Right renal cortex interstitium (tissue), 3 donors: ENCODE measurements at regions not wholly inside any gene's neighbourhood (a gene's known extent, or its start where the extent isn't known, plus 50 kb on each side); places are given as distances from the start of the nearest gene placed in this dataset.

ENCODE experiments used
- DNase-seq, 3 donors: peaks; one replicate each; pipeline ENCODE4 v3.0.0-alpha.2; 2013; ENCODE audit warnings: low read depth in 3 of 3, low spot score in 2 of 3

DNA sequence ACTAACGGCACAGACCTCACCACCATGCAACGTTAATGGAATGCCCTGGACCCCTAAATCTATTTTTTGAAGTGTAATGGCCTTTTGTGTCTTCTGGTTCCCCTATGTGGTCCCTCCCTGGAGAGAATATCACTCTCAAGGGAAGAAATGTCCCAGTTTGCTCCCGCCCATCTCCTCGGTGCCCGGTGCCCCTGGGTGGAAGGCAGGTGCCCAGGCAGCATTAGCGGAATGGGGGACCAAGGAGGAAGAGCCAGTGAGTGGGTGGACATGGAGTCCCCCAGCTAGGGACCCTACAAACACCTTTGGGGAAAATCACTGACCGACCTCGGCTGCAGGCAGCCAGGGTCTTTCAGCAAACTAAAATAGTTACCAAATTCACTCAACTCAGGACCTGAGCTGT is 212.1 kb upstream of the RTL1 start:
- no peak for DNase-seq

DNA sequence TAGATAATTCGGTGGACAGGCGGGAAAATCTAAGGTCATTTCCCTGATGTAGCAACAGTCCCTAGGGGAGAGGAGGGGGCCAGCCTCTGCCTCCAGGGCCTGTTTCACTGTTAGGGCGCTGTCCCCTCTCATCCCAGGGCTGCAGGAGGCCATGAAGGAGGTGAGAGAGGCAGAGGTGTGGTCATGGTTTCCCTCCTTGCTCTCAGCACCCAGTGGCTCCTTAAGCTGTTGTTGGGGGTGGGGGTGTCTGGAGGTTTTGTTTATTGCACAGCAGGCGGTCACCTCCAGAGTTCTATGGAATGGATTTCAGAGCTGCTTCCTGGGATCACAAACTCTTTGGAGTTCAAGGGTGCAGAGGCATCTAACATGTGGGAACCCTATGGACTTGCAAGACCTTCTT is 212.5 kb upstream of the RTL1 start:
- no peak for DNase-seq

DNA sequence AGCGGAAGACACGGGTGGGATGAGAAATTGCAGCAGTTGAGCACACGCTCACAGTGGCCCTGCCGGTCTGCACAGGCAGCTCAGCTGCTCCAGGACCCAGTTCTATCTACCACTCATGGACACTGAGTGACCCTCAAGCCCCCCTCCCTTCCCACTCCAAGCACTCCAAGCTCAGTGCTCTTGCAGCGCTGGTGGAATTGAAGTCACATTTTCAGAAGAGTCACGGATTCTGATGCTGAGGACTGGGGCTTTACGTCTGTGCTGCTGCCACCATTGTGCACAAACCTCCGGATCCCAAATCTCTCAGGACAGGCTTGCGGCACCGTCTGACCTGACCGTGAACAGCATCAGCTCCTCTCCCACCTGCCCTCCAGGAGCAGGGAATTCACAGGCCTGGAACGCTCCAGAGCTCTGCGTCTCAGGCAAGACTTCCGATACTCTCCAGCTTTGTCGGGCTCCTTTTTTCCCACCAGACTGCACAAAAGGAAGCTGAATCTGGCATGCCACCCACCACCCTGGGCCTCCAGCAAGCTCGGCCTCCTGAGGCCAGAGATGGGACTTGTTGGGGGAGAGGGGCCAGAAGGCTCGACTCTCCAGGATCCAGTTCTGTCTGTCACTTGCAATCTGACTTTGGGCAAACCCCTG is 213.1 kb upstream of the RTL1 start:
- DNase-seq = no peak

DNA sequence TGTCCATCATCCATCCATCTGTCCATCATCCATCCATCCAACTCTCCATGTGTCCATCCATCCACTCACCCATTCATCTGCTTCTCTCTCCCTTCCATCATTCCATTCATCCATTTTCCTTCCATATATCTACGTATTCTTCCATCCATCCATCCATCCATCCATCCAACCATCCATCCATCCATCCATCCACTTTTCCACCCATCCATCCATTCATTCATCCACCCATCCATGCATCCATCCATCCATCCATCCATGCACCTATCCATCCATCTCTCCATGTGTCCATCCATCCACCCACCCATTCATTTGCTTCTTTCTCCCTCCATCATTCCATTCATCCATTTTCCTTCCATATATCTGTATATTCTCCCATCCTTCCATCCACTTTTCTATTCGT is 214.0 kb upstream of the RTL1 start:
- DNase-seq = no peak

DNA sequence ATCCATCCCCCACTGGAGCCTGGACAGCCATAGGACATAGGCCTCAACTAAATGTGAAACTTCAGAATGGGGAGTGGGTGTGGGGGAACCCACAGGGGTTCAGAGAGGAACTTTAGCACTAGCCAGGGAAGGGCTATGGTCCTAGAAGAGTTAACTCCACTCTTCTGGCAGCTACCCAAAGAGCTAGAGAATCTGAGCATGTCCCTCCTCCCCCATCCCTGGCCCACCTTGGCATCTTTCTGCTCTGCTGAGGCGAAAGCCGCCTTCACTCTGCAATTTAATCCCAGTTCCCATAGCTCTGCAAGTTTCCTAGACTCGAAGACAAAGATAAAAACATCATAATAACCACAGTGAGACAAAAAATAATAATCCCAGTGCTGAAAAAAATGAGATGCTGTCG is 214.7 kb upstream of the RTL1 start:
- DNase-seq = no peak

DNA sequence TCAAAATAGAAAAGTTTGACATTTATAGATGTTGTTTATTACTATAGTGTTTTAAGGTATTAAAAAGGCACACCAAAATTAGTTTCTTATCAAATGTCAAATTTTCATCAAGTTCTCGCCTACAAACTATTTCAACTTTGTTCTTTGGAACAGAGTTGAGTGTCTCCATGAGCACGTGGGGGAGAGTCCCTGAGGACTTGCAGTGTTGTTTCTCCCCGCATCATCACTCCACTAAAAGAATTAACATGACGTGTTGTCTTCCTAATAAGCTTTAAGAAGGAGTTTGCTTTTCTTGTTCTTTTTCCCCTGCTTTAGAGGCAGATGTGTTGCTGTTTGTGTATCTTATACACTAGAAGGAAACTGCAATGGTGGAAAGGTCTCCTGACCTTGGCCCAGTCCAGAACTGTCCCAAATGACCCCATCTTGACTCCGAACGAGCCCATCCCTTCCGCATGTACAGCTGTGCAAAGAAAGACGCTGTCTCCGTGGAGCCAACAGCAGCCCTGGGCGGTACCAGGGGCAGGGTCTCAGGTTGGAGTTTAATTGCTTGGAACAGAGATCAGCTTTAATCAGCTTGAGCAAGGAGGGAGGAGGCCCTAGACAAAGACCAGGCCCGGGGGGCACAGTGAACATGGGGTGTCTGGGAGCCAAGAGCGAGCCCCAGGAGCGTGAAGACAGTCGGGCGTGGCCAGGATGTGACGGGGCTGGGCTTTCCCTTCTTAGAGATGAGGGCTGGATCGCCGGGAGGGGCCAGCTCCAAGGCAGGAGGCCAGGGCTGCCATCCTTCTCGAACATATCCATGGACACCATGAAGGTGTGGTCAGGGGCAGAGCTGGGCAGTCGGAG is 215.4 kb upstream of the RTL1 start:
- DNase-seq = no peak

DNA sequence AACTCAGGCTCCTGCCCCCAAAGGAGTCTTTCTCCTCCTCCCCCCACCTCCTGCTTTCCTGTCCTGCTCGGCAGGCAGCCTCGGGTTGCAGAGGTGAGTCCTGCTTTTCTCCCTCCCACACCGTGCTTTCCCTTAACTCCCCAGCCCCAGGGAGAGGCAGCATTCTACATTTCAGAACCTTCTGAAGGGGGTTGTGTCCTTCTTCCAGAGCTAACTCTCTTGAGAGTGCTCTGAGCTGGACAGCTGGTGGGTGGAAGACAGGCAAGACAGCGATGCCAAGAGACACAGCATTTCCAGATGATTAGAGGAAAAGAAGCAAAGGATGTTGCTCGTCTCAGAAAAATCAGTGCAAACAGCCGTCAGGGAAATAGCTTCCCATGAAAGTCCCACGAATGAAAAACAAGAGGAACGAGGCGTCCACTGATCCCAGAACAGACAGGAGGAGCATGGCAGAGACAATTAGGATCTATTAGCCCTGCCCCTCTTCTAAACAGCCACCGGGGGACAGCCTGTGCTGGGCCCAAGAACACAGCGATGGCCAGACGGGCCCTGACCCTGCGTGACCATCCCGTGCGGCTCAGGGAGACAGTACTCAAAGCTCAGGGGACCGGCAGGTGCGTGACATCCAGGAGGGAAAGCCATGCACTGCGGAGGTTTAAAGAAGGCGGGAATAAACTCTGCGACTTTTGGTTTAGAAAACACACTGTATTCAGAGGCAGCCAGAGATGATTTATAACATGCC is 216.5 kb upstream of the RTL1 start:
- no peak for DNase-seq

DNA sequence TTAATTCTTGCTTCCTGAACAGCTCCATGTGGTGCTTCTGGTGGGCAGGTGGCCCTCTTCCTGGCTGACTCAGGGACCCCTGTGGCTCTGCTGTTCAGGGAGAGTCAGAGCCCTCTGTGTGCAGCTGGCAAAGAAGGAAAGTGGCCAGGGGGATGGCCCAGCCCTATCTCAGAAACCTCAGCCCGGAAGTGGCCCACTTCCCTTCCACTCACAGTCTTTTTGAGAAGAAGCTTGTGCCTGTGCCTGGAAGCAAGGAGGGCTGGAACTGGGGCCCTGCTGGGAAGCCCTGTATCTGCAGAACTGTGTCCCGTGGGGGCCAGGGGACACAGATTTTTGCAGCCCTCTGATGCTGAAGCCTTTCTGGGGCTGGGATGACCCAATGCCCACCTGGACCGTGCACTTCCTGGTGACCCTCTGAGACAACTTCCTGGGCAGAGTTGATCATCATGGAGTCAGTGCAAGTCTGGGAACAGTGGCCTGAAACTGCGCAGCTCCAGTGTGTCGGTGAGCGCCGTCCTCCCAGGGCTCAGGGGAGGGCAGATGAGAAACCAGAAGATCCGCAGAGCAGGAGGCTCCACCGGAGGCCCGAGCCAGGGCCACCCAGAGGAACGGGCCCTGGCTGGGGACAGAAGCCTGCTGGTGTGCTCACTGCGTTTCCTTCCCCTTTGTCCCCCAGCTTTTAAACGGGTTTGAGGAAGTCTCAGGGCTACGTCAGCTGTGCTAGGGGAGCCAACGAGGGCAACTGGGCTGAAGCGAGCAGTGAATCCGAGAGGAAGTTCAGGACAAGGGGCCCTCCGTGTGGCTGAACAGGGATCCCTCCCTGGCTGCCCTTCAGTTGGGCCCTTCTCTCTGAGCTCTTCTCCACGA is 217.4 kb upstream of the RTL1 start:
- no peak for DNase-seq

DNA sequence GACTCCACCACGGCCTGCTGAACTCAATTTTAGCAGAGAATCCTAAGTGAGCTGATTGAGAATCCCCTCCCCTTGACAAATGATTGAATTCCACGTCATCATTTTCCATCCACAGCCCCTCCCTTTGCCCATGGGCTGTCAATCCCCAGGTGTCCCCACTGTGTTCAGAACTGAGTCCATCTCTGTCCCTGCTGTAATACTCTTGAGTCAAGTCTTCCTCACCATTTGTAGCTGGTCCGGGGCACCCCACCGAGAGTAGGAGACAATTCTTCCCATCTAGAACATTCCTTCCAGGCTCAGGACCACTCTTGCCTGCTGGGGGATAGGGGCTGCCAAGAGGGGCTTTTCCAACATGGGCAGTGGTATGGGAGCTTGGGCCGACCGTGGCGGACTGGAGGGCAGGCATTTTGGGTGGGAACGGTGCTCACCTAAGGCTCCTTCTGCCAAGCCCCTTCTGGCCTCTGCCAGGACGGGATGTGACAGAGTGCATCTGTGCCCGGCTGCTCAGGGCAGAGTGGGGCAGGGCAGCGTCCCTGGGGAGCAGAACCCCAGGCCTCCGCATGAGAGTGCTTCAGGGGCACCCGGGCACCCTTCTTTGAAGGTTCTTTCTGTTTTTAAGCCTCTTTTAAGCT is 218.1 kb upstream of the RTL1 start:
- no peak for DNase-seq

DNA sequence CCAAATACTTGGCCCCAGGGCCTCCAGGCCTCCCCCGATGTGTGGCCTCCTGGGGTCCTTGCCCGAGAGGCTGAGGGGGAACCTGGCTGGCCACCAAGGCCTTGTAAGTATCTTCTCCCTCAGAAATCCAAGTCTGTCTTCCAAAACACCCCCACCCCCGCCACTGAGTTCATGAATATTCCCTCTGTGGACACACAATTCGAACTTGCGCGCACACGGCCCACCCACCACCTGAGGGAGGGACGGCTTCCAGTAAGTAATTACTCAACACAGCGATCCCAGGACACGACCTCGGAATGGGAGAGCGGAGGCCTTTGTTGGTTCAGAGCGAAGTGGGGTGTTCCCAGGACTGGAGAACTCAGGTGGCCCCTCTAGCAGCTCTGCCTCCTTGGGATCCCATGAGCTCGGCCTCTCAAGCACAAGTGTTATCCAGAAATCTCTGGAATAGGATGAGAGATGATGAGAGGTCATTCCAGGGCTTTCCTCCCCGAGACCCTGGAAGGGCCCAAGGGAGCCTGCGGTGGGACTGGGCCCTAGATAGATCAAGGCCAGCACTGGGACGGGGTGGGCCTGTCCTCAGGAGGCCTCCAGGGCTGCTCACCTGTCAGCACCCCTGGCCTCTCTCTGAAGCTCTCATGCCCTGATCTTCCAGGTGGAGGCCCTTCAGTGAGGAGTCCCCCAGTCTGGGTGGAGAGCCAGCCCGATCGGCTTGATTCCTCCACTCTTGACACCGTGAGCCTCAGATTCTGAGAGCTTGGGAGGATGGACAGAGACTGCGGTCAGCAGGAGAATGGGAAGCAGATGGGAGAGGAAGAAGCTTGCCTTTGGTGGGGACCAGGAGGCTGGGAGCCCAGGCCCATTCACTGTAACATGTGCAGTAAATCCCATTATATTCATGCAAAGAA is 219.0 kb upstream of the RTL1 start:
- DNase-seq = no peak

DNA sequence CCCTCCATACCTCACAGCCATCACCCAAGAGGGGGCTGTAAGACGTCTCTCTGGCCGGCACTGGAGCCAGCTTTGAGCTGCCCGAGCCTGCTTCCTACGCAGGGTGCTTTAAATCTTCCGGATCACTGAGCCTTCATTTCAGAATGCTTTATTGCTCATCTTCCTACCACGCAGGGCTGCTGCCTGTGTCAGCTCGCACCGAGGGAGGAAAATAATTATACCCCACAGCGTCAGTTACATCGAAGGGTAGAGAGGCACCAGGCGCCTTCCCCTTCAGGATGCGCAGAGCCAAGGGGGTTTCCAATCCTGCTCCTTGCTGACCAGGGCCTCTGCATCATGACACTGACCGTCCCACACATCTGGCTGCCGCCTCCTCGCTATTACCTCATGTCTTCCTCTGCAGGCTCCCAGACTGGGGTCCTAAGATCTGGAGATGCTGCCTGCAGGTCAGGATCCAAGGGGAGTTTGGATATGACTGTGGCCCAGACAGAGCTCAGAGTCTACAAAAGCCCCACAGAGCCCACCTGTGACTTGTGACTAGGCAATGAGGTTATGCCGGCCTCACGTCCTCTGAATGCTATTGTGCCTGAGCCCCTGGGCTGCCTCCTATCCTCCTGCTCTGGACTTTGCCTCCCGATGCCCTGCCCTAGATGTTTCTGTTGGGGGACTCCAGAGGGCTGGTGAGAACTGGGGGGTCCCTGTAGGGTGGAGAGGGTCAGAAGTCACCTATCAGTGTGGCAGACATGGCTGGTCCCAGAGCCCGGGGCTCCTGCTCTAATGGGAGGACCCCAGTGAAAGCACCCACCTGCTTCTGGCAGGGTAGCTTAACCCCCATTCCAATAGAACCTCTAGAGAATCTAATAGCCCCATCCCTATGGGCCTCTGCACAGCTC is 220.3 kb upstream of the RTL1 start:
- DNase-seq = no peak

DNA sequence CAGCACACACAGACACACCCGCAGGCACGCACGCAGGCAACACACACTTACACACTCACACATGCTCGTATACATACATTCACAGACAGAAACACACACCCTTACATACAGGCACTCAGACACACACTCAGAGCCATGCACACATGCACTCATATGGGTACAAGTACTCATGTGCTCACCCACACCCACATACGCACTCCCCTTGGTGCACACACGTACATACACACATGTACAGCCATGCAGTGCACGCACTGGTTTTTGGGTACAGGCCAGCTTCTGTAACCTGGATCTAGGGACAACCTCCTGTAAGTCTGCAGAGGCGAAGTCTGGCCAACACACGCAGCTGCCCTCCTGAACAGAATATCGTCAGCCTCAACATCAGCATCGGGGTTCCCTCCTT is 221.3 kb upstream of the RTL1 start:
- DNase-seq = no peak

DNA sequence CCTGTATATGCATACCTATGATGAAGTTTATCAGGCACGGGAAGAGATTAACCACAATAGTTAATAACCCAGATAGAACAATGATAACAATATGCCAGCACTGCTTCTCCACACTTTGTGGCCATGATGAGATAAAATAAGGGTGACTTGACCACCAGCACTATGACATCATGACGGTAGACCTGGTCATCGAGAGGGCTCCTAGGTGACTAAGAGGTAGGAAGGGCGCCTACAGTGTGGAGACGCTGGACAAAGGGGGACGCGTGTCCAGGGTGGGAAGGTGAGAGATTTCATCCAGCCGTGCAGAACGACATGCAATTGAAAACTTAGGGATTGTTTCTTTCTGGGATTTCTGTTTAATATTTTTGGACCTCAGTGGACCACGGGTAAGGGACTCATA is 221.8 kb upstream of the RTL1 start:
- DNase-seq = no peak

DNA sequence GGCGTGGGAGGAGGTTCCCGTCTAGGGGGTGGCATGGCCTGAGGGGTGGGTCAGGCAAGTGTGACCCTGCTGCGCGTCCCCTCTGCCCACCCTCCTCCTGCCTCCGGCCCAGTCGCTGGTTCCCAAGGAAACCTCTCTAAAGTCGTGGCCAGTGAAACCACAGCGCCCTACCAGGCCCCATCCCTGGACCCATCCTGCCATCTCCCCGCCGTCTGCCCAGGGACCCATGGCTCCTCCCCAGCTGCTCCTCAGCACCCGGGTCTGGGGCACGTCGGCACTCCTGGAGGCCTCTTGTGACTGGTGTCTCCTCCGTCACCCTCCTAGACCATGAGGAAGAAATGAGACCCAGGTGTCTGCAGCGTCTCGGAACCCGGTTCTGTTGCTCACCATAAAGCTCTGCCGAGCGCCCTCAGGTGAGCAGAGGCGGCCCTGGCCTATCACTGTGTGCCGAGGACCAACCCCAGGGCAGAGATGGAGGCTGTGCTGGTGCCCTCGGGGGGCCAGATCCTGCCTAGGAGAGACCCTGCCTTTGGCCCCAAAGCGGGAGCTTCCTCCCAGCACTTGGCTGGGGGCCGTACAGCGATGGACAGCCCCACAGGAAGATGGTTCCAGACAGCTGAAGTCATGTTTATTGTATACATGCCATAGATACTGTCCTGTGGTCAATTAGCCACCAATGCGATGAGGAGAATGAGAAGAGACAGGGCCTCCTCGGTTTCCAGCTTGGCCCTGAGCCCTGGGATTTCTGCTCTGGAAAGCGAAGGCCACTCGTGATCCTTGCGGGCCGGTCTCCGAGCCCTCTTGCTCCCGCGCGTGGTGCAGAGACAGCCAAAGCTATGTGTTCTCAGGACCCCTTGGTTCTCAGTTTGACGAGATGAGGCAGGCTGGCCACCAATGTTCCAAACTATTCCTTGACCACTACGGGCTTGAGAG is 222.5 kb upstream of the RTL1 start:
- DNase-seq = no peak

DNA sequence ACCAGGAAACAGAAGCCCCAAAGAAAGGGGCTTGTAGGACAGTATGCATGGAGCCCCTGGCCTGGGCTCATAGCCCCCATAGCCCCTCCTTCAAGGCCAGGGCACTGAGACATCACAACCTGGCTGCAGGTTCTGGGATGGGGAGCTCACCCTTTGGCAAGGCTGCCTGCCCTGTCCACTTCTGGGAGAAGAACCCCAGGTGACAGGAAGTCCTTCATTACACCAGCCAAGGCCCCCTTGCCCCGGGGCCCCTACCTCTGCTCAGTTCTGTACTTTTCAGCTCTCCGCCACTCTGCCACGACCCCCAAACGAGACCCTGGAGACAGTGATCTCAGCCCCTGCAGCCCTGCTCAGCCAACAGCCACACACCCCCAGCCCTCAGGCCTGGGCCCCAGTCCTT is 223.2 kb upstream of the RTL1 start:
- no peak for DNase-seq

DNA sequence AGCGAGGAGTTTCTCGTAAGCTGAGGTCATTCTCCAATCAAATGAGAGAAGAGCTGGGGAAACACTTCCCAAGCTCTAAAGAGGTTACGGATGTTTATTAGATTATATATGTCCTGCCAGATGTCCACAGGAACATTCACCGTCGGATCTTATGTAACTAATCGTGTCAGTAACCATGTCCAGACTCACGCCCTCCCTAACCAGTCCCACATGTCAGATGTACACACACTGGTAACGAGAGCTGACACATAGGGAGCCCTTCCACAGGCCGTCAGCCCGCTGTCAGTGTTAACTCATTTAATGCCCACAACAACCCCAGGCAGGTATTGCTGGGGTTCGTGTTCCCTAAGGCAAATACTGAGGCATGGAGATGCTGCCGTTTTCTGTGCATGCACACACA is 223.7 kb upstream of the RTL1 start:
- no peak for DNase-seq
